Islet of Langerhans (tissue), 1 donor: ENCODE measurements at regions not wholly inside any gene's neighbourhood (a gene's known extent, or its start where the extent isn't known, plus 50 kb on each side); places are given as distances from the start of the nearest gene placed in this dataset.

Source experiments
- FAIRE-seq: peaks from one replicate; lab custom pipeline; 2011; peaks lifted over from hg19 to GRCh38; lab: Jason Lieb, UNC

DNA sequence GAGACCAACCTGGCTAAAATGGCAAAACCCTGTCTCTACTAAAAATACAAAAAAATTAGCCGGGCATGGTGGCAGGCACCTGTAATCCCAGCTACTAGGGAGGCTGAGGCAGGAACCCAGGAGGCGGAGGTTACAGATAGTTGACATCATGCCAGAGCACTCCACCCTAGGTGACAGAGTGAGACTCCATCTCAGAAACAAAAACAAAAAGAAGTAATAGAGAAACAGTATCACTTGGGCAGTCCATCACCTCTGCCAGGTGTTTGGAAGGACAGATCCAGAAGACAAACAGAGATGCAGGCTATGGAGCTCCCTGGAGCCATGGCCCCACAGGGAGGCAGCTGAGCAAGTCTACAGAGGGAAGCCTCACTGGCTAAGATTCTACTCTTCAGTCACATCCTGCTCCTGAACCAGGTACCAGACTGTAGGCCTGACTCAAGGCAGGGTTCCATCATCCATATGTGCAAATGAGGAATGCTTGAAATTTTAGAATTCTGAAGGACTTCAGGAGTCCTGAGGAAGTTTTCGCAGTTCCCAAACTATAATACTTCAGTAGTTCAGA, 81.4 kb upstream of the CPEB2 start:
- FAIRE-seq, result no peak

GRCh38 chr4:14921781-14922180, 80.5 kb upstream of the CPEB2 start:
- FAIRE-seq, result peak; percentile 72

GRCh38 chr4:14924076-14924811, 78.0 kb upstream of the CPEB2 start:
- peak; percentile 68 for FAIRE-seq

GRCh38 chr4:14924812-14925344, 77.4 kb upstream of the CPEB2 start:
- no peak for FAIRE-seq

- no peak for FAIRE-seq
Observed at GRCh38 chr4:14925471-14925870, 76.8 kb upstream of the CPEB2 start.

GRCh38 chr4:14926368-14926767, 75.9 kb upstream of the CPEB2 start:
- no peak for FAIRE-seq

DNA sequence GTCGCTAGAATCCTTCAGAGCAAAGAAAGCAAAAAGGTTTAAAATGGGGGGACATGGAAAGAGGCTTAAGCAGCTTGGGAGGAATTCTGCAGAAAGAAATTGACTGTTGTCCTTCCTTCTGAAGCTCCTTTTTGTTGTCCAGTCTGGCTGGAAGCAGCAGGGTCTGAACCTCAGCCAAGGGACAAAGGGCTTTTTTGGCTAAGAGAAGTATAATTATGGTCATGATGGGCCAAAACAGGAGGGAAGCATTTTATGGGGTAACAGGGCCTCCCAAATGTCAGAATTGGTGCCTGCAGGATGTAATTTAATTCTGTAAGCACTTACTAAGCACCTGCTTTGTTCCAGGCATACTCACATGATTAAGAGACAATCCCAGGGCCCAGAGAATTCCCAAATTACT, 74.2 kb upstream of the CPEB2 start:
- FAIRE-seq, result no peak

DNA sequence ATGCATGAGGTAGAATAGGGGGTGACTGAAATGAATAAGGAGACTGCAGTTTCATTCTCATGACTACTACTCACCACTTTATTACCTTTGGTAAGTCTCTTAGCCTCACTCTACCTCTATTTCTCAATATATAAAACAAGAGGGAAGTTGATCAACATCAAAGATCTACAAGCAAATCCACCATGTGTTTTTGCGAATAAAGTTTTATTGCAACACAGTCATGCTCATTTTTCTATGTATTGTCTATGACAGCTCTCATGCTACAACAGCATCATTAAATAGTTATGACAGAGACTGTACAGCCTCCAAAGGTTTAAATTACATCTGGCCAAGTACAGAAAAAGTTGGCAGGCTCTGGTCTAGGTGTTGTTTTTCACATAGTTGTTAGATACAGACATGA, 72.6 kb upstream of the CPEB2 start:
- FAIRE-seq, result no peak

DNA sequence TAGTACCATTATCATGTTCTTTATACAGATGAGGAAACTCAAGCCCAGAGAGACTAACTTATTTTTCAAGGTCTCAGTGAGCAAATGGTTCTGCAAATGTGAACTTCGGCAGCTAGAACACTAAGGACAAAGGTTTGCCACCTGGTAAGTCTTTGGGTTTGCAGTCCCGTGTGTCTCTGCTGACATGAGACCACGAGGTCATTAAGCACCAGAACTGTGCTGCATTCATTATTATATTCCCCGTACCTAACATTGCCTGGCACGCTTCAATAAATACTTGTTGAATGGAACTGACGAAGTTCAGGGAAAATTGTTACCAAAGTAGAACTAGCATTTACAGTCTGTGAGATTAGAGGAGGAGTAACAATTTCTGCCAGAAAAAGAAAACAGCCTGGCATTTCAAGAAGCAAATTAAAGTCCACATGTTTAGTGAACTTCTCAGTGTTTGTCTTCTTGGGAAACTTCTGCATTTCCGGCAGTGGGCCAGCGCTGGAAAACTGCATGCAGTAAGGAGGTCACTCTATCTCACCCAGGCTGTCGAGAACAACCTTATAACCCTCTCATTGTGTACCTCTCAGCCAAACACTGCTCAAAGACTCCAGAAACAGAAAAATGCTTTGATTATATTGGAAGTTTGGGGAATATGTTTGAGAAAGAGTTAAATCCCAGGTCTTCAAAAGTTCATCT, 67.4 kb upstream of the CPEB2 start:
- no peak for FAIRE-seq

DNA sequence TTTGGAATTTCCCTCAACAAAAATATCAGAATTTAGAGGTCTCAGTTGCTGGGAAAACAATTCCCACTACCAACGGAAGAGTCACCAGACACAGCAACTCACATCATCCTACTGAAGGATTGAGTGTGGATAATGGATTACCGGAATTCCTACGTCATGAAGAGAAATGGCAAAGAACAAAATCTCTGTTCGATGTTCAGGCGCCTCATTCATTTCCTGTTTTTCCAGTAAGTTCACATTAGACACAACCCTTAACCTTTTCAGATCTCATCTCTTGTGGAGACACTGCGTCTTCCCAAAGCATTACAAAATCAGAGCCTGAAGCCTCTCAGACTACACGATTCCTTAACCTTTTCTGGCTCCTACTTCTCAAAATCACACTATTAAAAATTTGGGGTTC, 58.5 kb upstream of the CPEB2 start:
- FAIRE-seq, result no peak

DNA sequence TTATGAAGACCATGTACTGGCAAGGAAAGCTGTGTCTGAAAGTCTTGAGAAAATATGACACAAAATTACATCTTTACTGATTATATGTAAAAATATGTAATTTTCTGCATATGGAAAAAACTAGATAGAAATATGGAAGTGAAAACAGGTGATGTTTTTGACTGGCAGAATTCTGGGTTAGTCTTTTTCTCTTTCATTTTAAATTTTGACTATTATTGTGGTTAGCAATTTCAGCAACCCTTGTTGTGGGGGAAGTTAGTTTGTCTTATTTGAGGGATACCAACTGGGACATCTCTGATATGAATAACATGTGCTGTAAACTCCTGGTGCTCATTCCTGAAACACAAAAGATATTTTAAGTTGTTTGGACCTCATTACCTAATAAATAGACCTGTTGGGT, 49.9 kb upstream of the CPEB2 start:
- FAIRE-seq, result no peak
